ENCODE measurements at regions not wholly inside any gene's neighbourhood (a gene's known extent, or its start where the extent isn't known, plus 50 kb on each side); places are given as distances from the start of the nearest gene placed in this dataset.

DNA sequence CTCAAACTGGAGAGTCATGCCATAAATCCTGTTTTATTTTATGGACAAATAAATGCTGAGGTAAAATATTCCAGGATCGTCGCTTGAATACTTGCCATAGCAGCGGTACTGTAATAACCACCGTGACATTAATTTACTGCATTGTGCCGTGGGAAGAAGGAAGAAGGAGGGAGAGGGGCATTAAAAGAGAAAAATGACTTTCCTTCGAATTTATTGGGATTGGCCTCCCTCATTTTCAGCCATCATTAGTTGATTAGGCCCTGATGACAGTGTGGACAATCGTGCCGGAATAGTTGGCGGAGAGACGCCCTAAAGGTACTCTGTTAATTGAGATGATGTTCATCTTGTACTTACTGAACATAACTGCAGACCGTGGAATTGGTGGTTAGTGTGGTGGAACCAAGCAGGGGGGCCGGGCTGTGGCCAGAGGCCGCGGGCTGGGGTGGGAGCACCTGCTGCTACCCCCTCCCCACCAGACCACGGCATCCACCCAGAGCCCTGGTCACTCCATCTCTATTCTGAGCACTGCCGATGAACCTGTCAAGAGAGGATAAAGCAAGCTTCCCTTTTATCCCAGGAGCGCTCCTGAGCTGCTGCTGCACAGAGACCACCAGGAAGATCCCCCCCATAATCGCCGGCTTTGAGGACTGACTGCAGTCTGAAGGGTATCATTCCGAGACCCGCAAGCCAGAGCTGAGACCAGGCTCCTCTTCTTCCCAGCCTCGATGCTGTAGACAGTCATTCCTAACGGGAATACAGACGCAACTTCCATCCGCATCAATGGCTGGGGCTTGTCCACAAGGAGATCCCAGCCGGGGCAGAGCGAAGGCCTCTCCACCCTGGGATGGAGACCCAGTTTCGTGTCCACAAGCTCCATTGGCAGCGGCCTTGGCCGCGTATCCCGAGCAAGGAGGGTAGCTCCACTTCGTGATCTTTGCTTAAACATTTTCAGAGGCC is 168.3 kb upstream of the TSHZ3 start:
- DNase-seq (ENCODE audit: low spot score) = no peak
- Mint-ChIP-seq H3K36me3 (ENCODE audit: low read depth, unreplicated experiment) (no peaks in the 10 kb centered on the region), H3K27ac (ENCODE audit: unreplicated experiment) (no peak overlapping the region), H3K4me3 (ENCODE audit: unreplicated experiment) (no peak overlapping the region), H3K9me3 (ENCODE audit: unreplicated experiment) (no peaks in the 10 kb centered on the region), H3K27me3 (ENCODE audit: unreplicated experiment) (peaks cover 1% of the 10 kb centered on the region), H3K4me1 (ENCODE audit: unreplicated experiment) (no peaks in the 10 kb centered on the region)
- TF ChIP-seq, protein P1, sequence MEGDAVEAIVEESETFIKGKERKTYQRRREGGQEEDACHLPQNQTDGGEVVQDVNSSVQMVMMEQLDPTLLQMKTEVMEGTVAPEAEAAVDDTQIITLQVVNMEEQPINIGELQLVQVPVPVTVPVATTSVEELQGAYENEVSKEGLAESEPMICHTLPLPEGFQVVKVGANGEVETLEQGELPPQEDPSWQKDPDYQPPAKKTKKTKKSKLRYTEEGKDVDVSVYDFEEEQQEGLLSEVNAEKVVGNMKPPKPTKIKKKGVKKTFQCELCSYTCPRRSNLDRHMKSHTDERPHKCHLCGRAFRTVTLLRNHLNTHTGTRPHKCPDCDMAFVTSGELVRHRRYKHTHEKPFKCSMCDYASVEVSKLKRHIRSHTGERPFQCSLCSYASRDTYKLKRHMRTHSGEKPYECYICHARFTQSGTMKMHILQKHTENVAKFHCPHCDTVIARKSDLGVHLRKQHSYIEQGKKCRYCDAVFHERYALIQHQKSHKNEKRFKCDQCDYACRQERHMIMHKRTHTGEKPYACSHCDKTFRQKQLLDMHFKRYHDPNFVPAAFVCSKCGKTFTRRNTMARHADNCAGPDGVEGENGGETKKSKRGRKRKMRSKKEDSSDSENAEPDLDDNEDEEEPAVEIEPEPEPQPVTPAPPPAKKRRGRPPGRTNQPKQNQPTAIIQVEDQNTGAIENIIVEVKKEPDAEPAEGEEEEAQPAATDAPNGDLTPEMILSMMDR (IDR thresholded peaks at IDR 0.05; ENCODE audit: unreplicated experiment) = no peak

DNA sequence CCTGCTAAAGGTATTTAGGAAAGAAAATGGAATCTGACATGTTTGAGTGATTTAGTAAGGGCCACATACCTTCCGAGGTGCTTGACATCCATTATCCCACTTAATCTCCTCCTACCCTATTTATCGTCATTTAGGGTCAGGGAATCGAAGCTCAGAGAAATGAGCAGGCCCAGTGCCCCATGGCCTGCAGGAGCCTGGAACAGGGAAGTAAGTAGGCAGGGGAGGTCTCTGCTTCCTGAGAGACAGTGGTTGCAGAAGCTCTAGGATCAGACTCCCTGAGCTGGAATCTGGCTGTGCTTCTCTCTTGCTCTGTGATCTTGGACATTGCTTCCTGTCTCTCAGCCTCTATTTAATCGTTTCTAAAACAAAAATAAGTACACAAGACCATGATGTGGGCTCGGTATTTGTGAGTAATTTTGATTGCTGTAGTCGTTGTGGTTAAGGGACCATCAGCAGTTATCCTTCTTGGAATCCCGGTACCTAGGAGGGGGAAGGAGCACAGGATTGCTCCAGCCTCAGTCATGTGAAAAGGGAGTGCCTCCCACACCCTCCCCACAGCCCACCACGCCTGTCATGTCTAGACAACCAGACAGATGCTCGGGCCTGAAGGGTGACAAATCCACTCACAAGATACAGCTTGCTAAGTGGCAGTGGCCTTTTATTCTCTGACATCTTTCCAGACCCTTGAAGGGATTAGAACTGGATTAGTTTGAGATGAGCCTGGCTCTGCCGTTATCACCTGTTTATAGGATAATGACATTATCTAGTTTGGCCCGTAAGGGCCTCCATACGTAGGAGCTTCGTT is 169.2 kb upstream of the TSHZ3 start:
- peaks cover 1% of the 10 kb centered on the region for H3K27me3 Mint-ChIP-seq (ENCODE audit: unreplicated experiment)

GRCh38 chr19:31519256-31519655 is 170.0 kb upstream of the TSHZ3 start:
- H3K27ac Mint-ChIP-seq (ENCODE audit: unreplicated experiment) = no peak overlapping the region
- no peaks in the 10 kb centered on the region for H3K9me3 Mint-ChIP-seq (ENCODE audit: unreplicated experiment)
- H3K4me3 Mint-ChIP-seq (ENCODE audit: unreplicated experiment) = no peak overlapping the region
- no peaks in the 10 kb centered on the region for H3K36me3 Mint-ChIP-seq (ENCODE audit: low read depth, unreplicated experiment)
- peaks cover 1% of the 10 kb centered on the region for H3K27me3 Mint-ChIP-seq (ENCODE audit: unreplicated experiment)
- TF ChIP-seq, protein P1 (IDR thresholded peaks at IDR 0.05; ENCODE audit: unreplicated experiment) = no peak
- H3K4me1 Mint-ChIP-seq (ENCODE audit: unreplicated experiment) = no peaks in the 10 kb centered on the region
- DNase-seq (ENCODE audit: low spot score) = no peak

More for the DNA sequence above, 169.2 kb upstream of the TSHZ3 start:
- no peak for DNase-seq (ENCODE audit: low spot score)
- Mint-ChIP-seq H3K9me3 (ENCODE audit: unreplicated experiment) (no peaks in the 10 kb centered on the region), H3K27ac (ENCODE audit: unreplicated experiment) (no peak overlapping the region), H3K4me1 (ENCODE audit: unreplicated experiment) (no peaks in the 10 kb centered on the region), H3K36me3 (ENCODE audit: low read depth, unreplicated experiment) (no peaks in the 10 kb centered on the region), H3K4me3 (ENCODE audit: unreplicated experiment) (no peak overlapping the region)
- TF ChIP-seq, protein P1 (IDR thresholded peaks at IDR 0.05; ENCODE audit: unreplicated experiment) = no peak

DNA sequence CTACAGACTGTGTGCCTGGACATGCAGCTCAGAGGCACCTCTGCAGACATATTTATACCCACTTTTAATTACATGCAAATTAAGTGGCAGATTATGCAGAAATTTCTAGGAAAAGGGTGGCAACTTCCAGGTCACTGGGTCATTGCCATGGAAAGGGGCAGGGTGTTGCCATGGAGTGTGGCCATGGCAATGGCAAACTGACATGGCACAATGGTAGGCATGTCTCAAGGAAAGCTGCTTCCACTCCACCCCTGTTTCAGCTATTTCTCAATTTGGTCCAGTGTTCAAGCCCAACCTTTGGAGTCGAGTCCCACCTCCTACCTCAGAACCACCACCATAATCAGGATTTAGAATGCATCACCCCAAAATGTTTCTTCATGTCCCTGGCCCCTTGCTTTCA is 170.7 kb upstream of the TSHZ3 start:
- Mint-ChIP-seq H3K4me1 (ENCODE audit: unreplicated experiment) (no peaks in the 10 kb centered on the region), H3K9me3 (ENCODE audit: unreplicated experiment) (no peaks in the 10 kb centered on the region), H3K36me3 (ENCODE audit: low read depth, unreplicated experiment) (no peaks in the 10 kb centered on the region), H3K4me3 (ENCODE audit: unreplicated experiment) (no peak overlapping the region), H3K27ac (ENCODE audit: unreplicated experiment) (no peak overlapping the region), H3K27me3 (ENCODE audit: unreplicated experiment) (peaks cover 1% of the 10 kb centered on the region)
- TF ChIP-seq, protein P1 (IDR thresholded peaks at IDR 0.05; ENCODE audit: unreplicated experiment) = no peak
- DNase-seq (ENCODE audit: low spot score) = no peak

All from endothelial cell (in vitro differentiated cells).